ENCODE measurements at regions not wholly inside any gene's neighbourhood (a gene's known extent, or its start where the extent isn't known, plus 50 kb on each side); places are given as distances from the start of the nearest gene placed in this dataset.

DNA sequence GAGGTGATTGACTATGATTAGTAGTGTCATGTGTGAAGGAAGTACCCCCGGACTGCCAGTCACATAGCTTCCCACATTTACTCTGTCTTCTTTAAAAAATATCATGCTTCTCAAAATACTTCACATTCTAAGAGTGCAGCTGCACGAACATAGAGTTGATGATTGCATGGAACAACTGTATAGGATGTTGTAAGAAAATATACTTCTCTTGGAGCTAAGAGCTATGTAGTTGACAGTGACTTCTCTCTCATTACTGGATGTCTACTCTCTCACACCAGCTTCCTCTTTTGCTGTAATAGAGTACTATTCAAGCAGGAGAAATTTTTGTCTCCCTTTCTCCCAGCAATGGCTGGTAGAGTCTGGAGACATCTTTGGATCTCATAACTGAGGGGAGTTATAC lies 99.4 kb upstream of the PUDP start:
- TF ChIP-seq, protein P1, sequence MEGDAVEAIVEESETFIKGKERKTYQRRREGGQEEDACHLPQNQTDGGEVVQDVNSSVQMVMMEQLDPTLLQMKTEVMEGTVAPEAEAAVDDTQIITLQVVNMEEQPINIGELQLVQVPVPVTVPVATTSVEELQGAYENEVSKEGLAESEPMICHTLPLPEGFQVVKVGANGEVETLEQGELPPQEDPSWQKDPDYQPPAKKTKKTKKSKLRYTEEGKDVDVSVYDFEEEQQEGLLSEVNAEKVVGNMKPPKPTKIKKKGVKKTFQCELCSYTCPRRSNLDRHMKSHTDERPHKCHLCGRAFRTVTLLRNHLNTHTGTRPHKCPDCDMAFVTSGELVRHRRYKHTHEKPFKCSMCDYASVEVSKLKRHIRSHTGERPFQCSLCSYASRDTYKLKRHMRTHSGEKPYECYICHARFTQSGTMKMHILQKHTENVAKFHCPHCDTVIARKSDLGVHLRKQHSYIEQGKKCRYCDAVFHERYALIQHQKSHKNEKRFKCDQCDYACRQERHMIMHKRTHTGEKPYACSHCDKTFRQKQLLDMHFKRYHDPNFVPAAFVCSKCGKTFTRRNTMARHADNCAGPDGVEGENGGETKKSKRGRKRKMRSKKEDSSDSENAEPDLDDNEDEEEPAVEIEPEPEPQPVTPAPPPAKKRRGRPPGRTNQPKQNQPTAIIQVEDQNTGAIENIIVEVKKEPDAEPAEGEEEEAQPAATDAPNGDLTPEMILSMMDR (IDR thresholded peaks at IDR 0.05; ENCODE audit: poor library complexity, severe bottlenecking): no peak
- TF ChIP-seq EP300 (conservative IDR thresholded peaks at IDR 0.05; ENCODE audit: poor library complexity, severe bottlenecking) (no peak), RAD21 (conservative IDR thresholded peaks at IDR 0.05) (no peak), TAF1 (IDR thresholded peaks at IDR 0.05; ENCODE audit: low read depth) (no peak), SMC3 (conservative IDR thresholded peaks at IDR 0.05; ENCODE audit: poor library complexity) (no peak), POLR2AphosphoS5 (IDR thresholded peaks at IDR 0.05) (no peak), EZH2 (IDR thresholded peaks at IDR 0.05; ENCODE audit: borderline replicate concordance, insufficient read depth, low read length, poor library complexity, severe bottlenecking) (no peak)
- TF ChIP-seq, protein P2, sequence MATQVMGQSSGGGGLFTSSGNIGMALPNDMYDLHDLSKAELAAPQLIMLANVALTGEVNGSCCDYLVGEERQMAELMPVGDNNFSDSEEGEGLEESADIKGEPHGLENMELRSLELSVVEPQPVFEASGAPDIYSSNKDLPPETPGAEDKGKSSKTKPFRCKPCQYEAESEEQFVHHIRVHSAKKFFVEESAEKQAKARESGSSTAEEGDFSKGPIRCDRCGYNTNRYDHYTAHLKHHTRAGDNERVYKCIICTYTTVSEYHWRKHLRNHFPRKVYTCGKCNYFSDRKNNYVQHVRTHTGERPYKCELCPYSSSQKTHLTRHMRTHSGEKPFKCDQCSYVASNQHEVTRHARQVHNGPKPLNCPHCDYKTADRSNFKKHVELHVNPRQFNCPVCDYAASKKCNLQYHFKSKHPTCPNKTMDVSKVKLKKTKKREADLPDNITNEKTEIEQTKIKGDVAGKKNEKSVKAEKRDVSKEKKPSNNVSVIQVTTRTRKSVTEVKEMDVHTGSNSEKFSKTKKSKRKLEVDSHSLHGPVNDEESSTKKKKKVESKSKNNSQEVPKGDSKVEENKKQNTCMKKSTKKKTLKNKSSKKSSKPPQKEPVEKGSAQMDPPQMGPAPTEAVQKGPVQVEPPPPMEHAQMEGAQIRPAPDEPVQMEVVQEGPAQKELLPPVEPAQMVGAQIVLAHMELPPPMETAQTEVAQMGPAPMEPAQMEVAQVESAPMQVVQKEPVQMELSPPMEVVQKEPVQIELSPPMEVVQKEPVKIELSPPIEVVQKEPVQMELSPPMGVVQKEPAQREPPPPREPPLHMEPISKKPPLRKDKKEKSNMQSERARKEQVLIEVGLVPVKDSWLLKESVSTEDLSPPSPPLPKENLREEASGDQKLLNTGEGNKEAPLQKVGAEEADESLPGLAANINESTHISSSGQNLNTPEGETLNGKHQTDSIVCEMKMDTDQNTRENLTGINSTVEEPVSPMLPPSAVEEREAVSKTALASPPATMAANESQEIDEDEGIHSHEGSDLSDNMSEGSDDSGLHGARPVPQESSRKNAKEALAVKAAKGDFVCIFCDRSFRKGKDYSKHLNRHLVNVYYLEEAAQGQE (IDR thresholded peaks at IDR 0.05; ENCODE audit: borderline replicate concordance): no peak

Measured in neural cell (in vitro differentiated cells).